H9 (cell line): ENCODE measurements at regions not wholly inside any gene's neighbourhood (a gene's known extent, or its start where the extent isn't known, plus 50 kb on each side); places are given as distances from the start of the nearest gene placed in this dataset.

Experiments
- DNase-seq: peaks from one replicate; pipeline ENCODE4 v3.0.0-alpha.2; 2017
- H2AFZ ChIP-seq: one replicate; pipeline ENCODE4 v1.6.1; 2013; ENCODE audit warnings: mild to moderate bottlenecking, low read length, control low read depth, moderate library complexity
- H2AK5ac ChIP-seq: 2 replicates; pipeline ENCODE4 v1.6.1; 2013; ENCODE audit warnings: low read length, control low read depth, mixed read lengths; ENCODE audit not compliant: insufficient read length
- H2BK120ac ChIP-seq: one replicate; pipeline ENCODE4 v1.6.1; 2013; ENCODE audit warnings: low read depth, mild to moderate bottlenecking, low read length, control low read depth, inconsistent platforms; ENCODE audit not compliant: poor library complexity, severe bottlenecking
- H2BK12ac ChIP-seq: 2 replicates; pipeline ENCODE4 v1.6.1; 2013; ENCODE audit warnings: low read length, control low read depth, mixed read lengths, low read depth; ENCODE audit not compliant: insufficient read length
- H2BK15ac ChIP-seq: 2 replicates; pipeline ENCODE4 v1.6.1; 2013; ENCODE audit warnings: low read depth, low read length, control low read depth
- H2BK20ac ChIP-seq: one replicate; pipeline ENCODE4 v1.6.1; 2013; ENCODE audit warnings: low read depth, mild to moderate bottlenecking, low read length, control low read depth, inconsistent platforms; ENCODE audit not compliant: poor library complexity, severe bottlenecking
- H2BK5ac ChIP-seq: 2 replicates; pipeline ENCODE4 v1.6.1; 2013; ENCODE audit warnings: low read length, control low read depth, mixed read lengths; ENCODE audit not compliant: insufficient read length
- H3K14ac ChIP-seq: 2 replicates; pipeline ENCODE4 v1.6.1; 2013; ENCODE audit warnings: low read length, control low read depth; ENCODE audit not compliant: insufficient read depth
- H3K18ac ChIP-seq: 2 replicates; pipeline ENCODE4 v1.6.1; 2013; ENCODE audit warnings: low read depth, mild to moderate bottlenecking, mixed read lengths, low read length, control low read depth; ENCODE audit not compliant: insufficient read length
- H3K23ac ChIP-seq: 2 replicates; pipeline ENCODE4 v1.6.1; 2013; ENCODE audit warnings: low read length, control low read depth, mixed read lengths, low read depth; ENCODE audit not compliant: insufficient read length
- H3K23me2 ChIP-seq: 2 replicates; pipeline ENCODE4 v1.6.1; 2013; ENCODE audit warnings: low read depth, mild to moderate bottlenecking, mixed read lengths, low read length, control low read depth; ENCODE audit not compliant: insufficient read length, poor library complexity, severe bottlenecking
- H3K27ac ChIP-seq: 2 replicates; pipeline ENCODE4 v1.5.1; 2013; ENCODE audit warnings: low read length, control low read depth, mixed read lengths, low read depth; ENCODE audit not compliant: insufficient read length
- H3K27me3 ChIP-seq: 2 replicates; pipeline ENCODE4 v1.6.1; 2013; ENCODE audit warnings: low read length, control low read depth, inconsistent platforms; ENCODE audit not compliant: insufficient read depth
- H3K4ac ChIP-seq: 2 replicates; pipeline ENCODE4 v1.6.1; 2013; ENCODE audit warnings: low read depth, mild to moderate bottlenecking, control low read depth, inconsistent platforms, low read length, moderate library complexity
- H3K4me1 ChIP-seq: 2 replicates; pipeline ENCODE4 v1.6.1; 2013; ENCODE audit warnings: low read length, control low read depth, inconsistent platforms; ENCODE audit not compliant: insufficient read depth
- H3K4me2 ChIP-seq: 2 replicates; pipeline ENCODE4 v1.6.1; 2013; ENCODE audit warnings: low read length, control low read depth, mixed read lengths; ENCODE audit not compliant: insufficient read length, insufficient read depth
- H3K56ac ChIP-seq: 2 replicates; pipeline ENCODE4 v1.6.1; 2013; ENCODE audit warnings: low read depth, mild to moderate bottlenecking, mixed read lengths, low read length, control low read depth; ENCODE audit not compliant: insufficient read length
- H3K79me1 ChIP-seq: 2 replicates; pipeline ENCODE4 v1.6.1; 2013; ENCODE audit warnings: low read depth, mild to moderate bottlenecking, moderate library complexity, low read length, control low read depth, inconsistent platforms; ENCODE audit not compliant: insufficient read depth, poor library complexity, severe bottlenecking
- H3K79me2 ChIP-seq: 2 replicates; pipeline ENCODE4 v1.6.1; 2013; ENCODE audit warnings: low read length, control low read depth, inconsistent platforms; ENCODE audit not compliant: insufficient read depth
- H3K9ac ChIP-seq: 2 replicates; pipeline ENCODE4 v1.6.1; 2013; ENCODE audit warnings: low read length, control low read depth, mixed read lengths; ENCODE audit not compliant: insufficient read length; ENCODE audit errors: extremely low read depth
- H3K9me3 ChIP-seq: one replicate; pipeline ENCODE4 v1.6.1; 2013; ENCODE audit warnings: low read depth, low read length, inconsistent platforms; ENCODE audit not compliant: control insufficient read depth
- H3T11ph ChIP-seq: one replicate; pipeline ENCODE4 v1.6.1; 2013; ENCODE audit warnings: mild to moderate bottlenecking, low read length, control low read depth, inconsistent platforms
- H4K20me1 ChIP-seq: one replicate; pipeline ENCODE4 v1.6.1; 2013; ENCODE audit not compliant: control insufficient read depth, insufficient read length, insufficient read depth
- H4K5ac ChIP-seq: 2 replicates; pipeline ENCODE4 v1.6.1; 2013; ENCODE audit warnings: low read depth, mild to moderate bottlenecking, mixed read lengths, low read length, control low read depth; ENCODE audit not compliant: insufficient read length
- H4K8ac ChIP-seq: replicated peaks from 2 replicates; pipeline ENCODE4 v1.6.1; 2013; ENCODE audit warnings: low read length, control low read depth, mixed read lengths, low read depth; ENCODE audit not compliant: insufficient read length
- H4K91ac ChIP-seq: 2 replicates; pipeline ENCODE4 v1.6.1; 2013; ENCODE audit warnings: low read depth, mild to moderate bottlenecking, moderate library complexity, mixed read lengths, low read length, control low read depth; ENCODE audit not compliant: insufficient read length
- H3K27ac Mint-ChIP-seq, 3 experiments: 2 replicates in 2 of 3; 3 replicates in 1 of 3; pipeline ENCODE4 v1.8.0; 2020 to 2021; ENCODE audit warnings: mixed read lengths in 3 of 3, mild to moderate bottlenecking in 1 of 3, moderate library complexity in 1 of 3
- H3K27me3 Mint-ChIP-seq: 2 replicates; pipeline ENCODE4 v1.8.0; 2021; ENCODE audit warnings: low read depth, mild to moderate bottlenecking, moderate library complexity, mixed read lengths
- H3K36me3 Mint-ChIP-seq, 3 experiments: 2 replicates in 2 of 3; 3 replicates in 1 of 3; pipeline ENCODE4 v1.8.0; 2020 to 2021; ENCODE audit warnings: low read depth in 3 of 3, mixed read lengths in 3 of 3; ENCODE audit not compliant: insufficient read depth in 1 of 3
- H3K4me1 Mint-ChIP-seq, 2 experiments: 2 replicates each; pipeline ENCODE4 v1.8.0; 2020; ENCODE audit warnings: mixed read lengths in 2 of 2
- H3K4me3 Mint-ChIP-seq, 2 experiments: 2 replicates in 1 of 2; 3 replicates in 1 of 2; pipeline ENCODE4 v1.8.0; 2020 to 2021; ENCODE audit warnings: mild to moderate bottlenecking in 2 of 2, mixed read lengths in 2 of 2, moderate library complexity in 1 of 2
- H3K9me3 Mint-ChIP-seq, 2 experiments: 2 replicates in 1 of 2; 3 replicates in 1 of 2; pipeline ENCODE4 v1.8.0; 2020; ENCODE audit warnings: mild to moderate bottlenecking in 2 of 2, mixed read lengths in 2 of 2, moderate library complexity in 1 of 2
- CTCF ChIP-seq: fragments of 200-600 bp; sonication (generic); conservative IDR thresholded peaks from 3 replicates; pipeline ENCODE4 v1.8.0; 2021; ENCODE audit warnings: antibody characterized with exemption, mild to moderate bottlenecking
- WGBS: extraction: QIAGEN DNeasy Blood & Tissue Kit; methylation state at CpG from one replicate; pipeline ENCODE4 v1.1.7; 2013; ENCODE audit warnings: missing lambda C conversion rate, low lambda C conversion rate, mixed read lengths; ENCODE audit not compliant: insufficient read length; ENCODE audit errors: extremely low coverage; 5-methylcytosine and 5-hydroxymethylcytosine counted together

- H3K23me2 ChIP-seq = no peaks in the 10 kb centered on the region
- H2BK120ac ChIP-seq = no peak overlapping the region
- H3T11ph ChIP-seq = no peak overlapping the region
- H3K4ac ChIP-seq = no peak overlapping the region
- H3K79me2 ChIP-seq = no peaks in the 10 kb centered on the region
- no peaks in the 10 kb centered on the region for H4K20me1 ChIP-seq
- H3K4me1 ChIP-seq = peaks cover 3% of the 10 kb centered on the region; the same call in 1 of the 2 replicates
- H4K5ac ChIP-seq = no peak overlapping the region
- Mint-ChIP-seq H3K27ac (no peak overlapping the region), H3K27me3 (no peaks in the 10 kb centered on the region; the same call in 1 of the 2 replicates), H3K4me3 (no peak overlapping the region), H3K4me1 (peaks cover 18 to 20% of the 10 kb centered on the region in 2 experiments), H3K36me3 (no peaks in the 10 kb centered on the region), H3K9me3 (no peaks in the 10 kb centered on the region; a peak in 1 of 5 replicates)
- no peaks in the 10 kb centered on the region for H3K9me3 ChIP-seq
- DNase-seq = no peak
- no peak overlapping the region for H3K9ac ChIP-seq
- H3K79me1 ChIP-seq = no peaks in the 10 kb centered on the region
- H2BK5ac ChIP-seq = no peak overlapping the region
- no peak overlapping the region for H3K4me2 ChIP-seq
- H2AK5ac ChIP-seq = no peak overlapping the region
- H4K8ac ChIP-seq = no peak overlapping the region
- no peak overlapping the region for H3K14ac ChIP-seq
- H2BK12ac ChIP-seq = no peak overlapping the region
- no peak overlapping the region for H3K27ac ChIP-seq
- no CpG with 5 or more reads among the region's 2 CpGs for WGBS
- no peak overlapping the region for H3K56ac ChIP-seq
- H2BK15ac ChIP-seq = no peak overlapping the region
- H2BK20ac ChIP-seq = no peak overlapping the region
- no peak overlapping the region for H2AFZ ChIP-seq
- no peak overlapping the region for H3K18ac ChIP-seq
- no peak overlapping the region for H3K23ac ChIP-seq
- no peak overlapping the region for H4K91ac ChIP-seq
- H3K27me3 ChIP-seq = no peaks in the 10 kb centered on the region
- no peak for TF ChIP-seq CTCF
These were observed 140.1 kb upstream of the ZNF92 start for GRCh38 chr7:65233409-65234034.
